ENCODE measurements at regions not wholly inside any gene's neighbourhood (a gene's known extent, or its start where the extent isn't known, plus 50 kb on each side); places are given as distances from the start of the nearest gene placed in this dataset.
"Not testable (repeated sequence)": the region's sequence is repeated elsewhere in the genome, so short reads cannot be mapped to it uniquely, and the experiment has no call there.

- no peaks in the 10 kb centered on the region for H3K36me3 ChIP-seq
- H3K27me3 ChIP-seq (replicated peaks), result no peaks in the 10 kb centered on the region
- no peak overlapping the region for H3K27ac ChIP-seq
- DNase-seq (ENCODE audit: low read depth in 1 of 2, low spot score in 2 of 2), result no peak
- no peaks in the 10 kb centered on the region for H3K9me3 ChIP-seq (replicated peaks)
- peaks cover 22% of the 10 kb centered on the region for H3K4me1 ChIP-seq (replicated peaks)
- H3K4me3 ChIP-seq, result no peak overlapping the region
Observed at GRCh38 chr12:68482014-68482413, 128.7 kb upstream of the RAP1B start.

GRCh38 chr12:68482660-68483059 lies 128.0 kb upstream of the RAP1B start:
- Histone ChIP-seq H3K9me3 (replicated peaks) (no peaks in the 10 kb centered on the region), H3K27ac (no peak overlapping the region), H3K27me3 (replicated peaks) (no peaks in the 10 kb centered on the region), H3K4me1 (replicated peaks) (peaks cover 22% of the 10 kb centered on the region), H3K4me3 (no peak overlapping the region), H3K36me3 (no peaks in the 10 kb centered on the region)
- DNase-seq (ENCODE audit: low read depth in 1 of 2, low spot score in 2 of 2), result no peak

- no peak for DNase-seq (ENCODE audit: low read depth in 1 of 2, low spot score in 2 of 2)
- peaks cover 18% of the 10 kb centered on the region for H3K4me1 ChIP-seq (replicated peaks)
Observed at GRCh38 chr12:68483592-68484383, 126.9 kb upstream of the RAP1B start.

GRCh38 chr12:68484578-68484977 lies 126.1 kb upstream of the RAP1B start:
- not testable (repeated sequence) for H3K4me3 ChIP-seq; H3K9me3 ChIP-seq (replicated peaks); H3K27ac ChIP-seq; H3K36me3 ChIP-seq; H3K27me3 ChIP-seq (replicated peaks); DNase-seq (ENCODE audit: low read depth in 1 of 2, low spot score in 2 of 2)
- H3K4me1 ChIP-seq (replicated peaks), result peaks cover 11% of the 10 kb centered on the region

More at GRCh38 chr12:68483592-68484383, 126.9 kb upstream of the RAP1B start:
- H3K4me3 ChIP-seq, result no peak overlapping the region
- H3K9me3 ChIP-seq (replicated peaks), result no peaks in the 10 kb centered on the region
- no peak overlapping the region for H3K27ac ChIP-seq
- H3K27me3 ChIP-seq (replicated peaks), result no peaks in the 10 kb centered on the region
- no peaks in the 10 kb centered on the region for H3K36me3 ChIP-seq

- H3K9me3 ChIP-seq (replicated peaks); H3K27me3 ChIP-seq (replicated peaks); H3K36me3 ChIP-seq; H3K4me1 ChIP-seq (replicated peaks); H3K27ac ChIP-seq; H3K4me3 ChIP-seq; DNase-seq (ENCODE audit: low read depth in 1 of 2, low spot score in 2 of 2): not testable (repeated sequence)
Observed at GRCh38 chr12:68486449-68486848, 124.2 kb upstream of the RAP1B start.

- Histone ChIP-seq H3K27me3 (replicated peaks) (no peaks in the 10 kb centered on the region), H3K4me3 (no peak overlapping the region), H3K4me1 (replicated peaks) (no peaks in the 10 kb centered on the region), H3K27ac (no peak overlapping the region), H3K36me3 (no peaks in the 10 kb centered on the region), H3K9me3 (replicated peaks) (0 out of 2 replicates have a peak, but pooled peaks cover 3% of the 10 kb centered on the region)
- DNase-seq (ENCODE audit: low read depth in 1 of 2, low spot score in 2 of 2), result no peak
Observed at GRCh38 chr12:68487721-68488309, 122.9 kb upstream of the RAP1B start.

GRCh38 chr12:68489273-68489672 lies 121.4 kb upstream of the RAP1B start:
- Histone ChIP-seq H3K27ac (no peak overlapping the region), H3K4me1 (replicated peaks) (no peaks in the 10 kb centered on the region), H3K27me3 (replicated peaks) (no peaks in the 10 kb centered on the region), H3K36me3 (no peaks in the 10 kb centered on the region), H3K4me3 (no peak overlapping the region), H3K9me3 (replicated peaks) (0 out of 2 replicates have a peak, but pooled peaks cover 3% of the 10 kb centered on the region)
- no peak for DNase-seq (ENCODE audit: low read depth in 1 of 2, low spot score in 2 of 2)

GRCh38 chr12:68490476-68490875 lies 120.2 kb upstream of the RAP1B start:
- no peak overlapping the region for H3K4me3 ChIP-seq

GRCh38 chr12:68491204-68491960 lies 119.3 kb upstream of the RAP1B start:
- Histone ChIP-seq H3K27ac (no peak overlapping the region), H3K9me3 (replicated peaks) (0 out of 2 replicates have a peak, but pooled peaks cover 3% of the 10 kb centered on the region), H3K36me3 (no peaks in the 10 kb centered on the region), H3K4me1 (replicated peaks) (no peaks in the 10 kb centered on the region; the same call in 1 of the 2 replicates), H3K4me3 (no peak overlapping the region), H3K27me3 (replicated peaks) (no peaks in the 10 kb centered on the region)
- no peak for DNase-seq (ENCODE audit: low read depth in 1 of 2, low spot score in 2 of 2)

More at GRCh38 chr12:68490476-68490875, 120.2 kb upstream of the RAP1B start:
- DNase-seq (ENCODE audit: low read depth in 1 of 2, low spot score in 2 of 2), result no peak
- no peaks in the 10 kb centered on the region for H3K36me3 ChIP-seq
- H3K4me1 ChIP-seq (replicated peaks), result no peaks in the 10 kb centered on the region
- no peaks in the 10 kb centered on the region for H3K27me3 ChIP-seq (replicated peaks)
- 0 out of 2 replicates have a peak, but pooled peaks cover 3% of the 10 kb centered on the region for H3K9me3 ChIP-seq (replicated peaks)
- H3K27ac ChIP-seq, result no peak overlapping the region

- Histone ChIP-seq H3K4me3 (no peak overlapping the region), H3K27ac (no peak overlapping the region), H3K4me1 (replicated peaks) (peaks cover 11% of the 10 kb centered on the region), H3K27me3 (replicated peaks) (no peaks in the 10 kb centered on the region), H3K36me3 (no peaks in the 10 kb centered on the region), H3K9me3 (replicated peaks) (0 out of 2 replicates have a peak, but pooled peaks cover under 1% of the 10 kb centered on the region)
- DNase-seq (ENCODE audit: low read depth in 1 of 2, low spot score in 2 of 2), result peak in 1 of 2 experiments; percentile 15
Observed at GRCh38 chr12:68495336-68496070, 115.2 kb upstream of the RAP1B start.

- peak overlapping the region; percentile 17; the same call in 1 of the 2 replicates for H3K27ac ChIP-seq
- no peaks in the 10 kb centered on the region for H3K36me3 ChIP-seq
Observed at GRCh38 chr12:68497107-68497506, 113.6 kb upstream of the RAP1B start.

GRCh38 chr12:68497702-68498101 lies 113.0 kb upstream of the RAP1B start:
- H3K27me3 ChIP-seq (replicated peaks), result no peaks in the 10 kb centered on the region
- DNase-seq (ENCODE audit: low read depth in 1 of 2, low spot score in 2 of 2), result peak in 1 of 2 experiments; percentile 63
- peak overlapping the region; percentile 17; the same call in 1 of the 2 replicates for H3K27ac ChIP-seq
- peaks cover 11% of the 10 kb centered on the region for H3K4me1 ChIP-seq (replicated peaks)
- no peaks in the 10 kb centered on the region for H3K36me3 ChIP-seq
- no peaks in the 10 kb centered on the region for H3K9me3 ChIP-seq (replicated peaks)
- no peak overlapping the region for H3K4me3 ChIP-seq

More at GRCh38 chr12:68497107-68497506, 113.6 kb upstream of the RAP1B start:
- Histone ChIP-seq H3K27me3 (replicated peaks) (no peaks in the 10 kb centered on the region), H3K9me3 (replicated peaks) (no peaks in the 10 kb centered on the region), H3K4me3 (no peak overlapping the region), H3K4me1 (replicated peaks) (peaks cover 11% of the 10 kb centered on the region)
- no peak for DNase-seq (ENCODE audit: low read depth in 1 of 2, low spot score in 2 of 2)

GRCh38 chr12:68498736-68499135 lies 112.0 kb upstream of the RAP1B start:
- Histone ChIP-seq H3K36me3 (no peaks in the 10 kb centered on the region), H3K4me3 (no peak overlapping the region), H3K27ac (no peak overlapping the region), H3K9me3 (replicated peaks) (no peaks in the 10 kb centered on the region), H3K4me1 (replicated peaks) (peaks cover 11% of the 10 kb centered on the region), H3K27me3 (replicated peaks) (no peaks in the 10 kb centered on the region)
- no peak for DNase-seq (ENCODE audit: low read depth in 1 of 2, low spot score in 2 of 2)

All from SJSA1 (cell line).